ENCODE measurements at regions not wholly inside any gene's neighbourhood (a gene's known extent, or its start where the extent isn't known, plus 50 kb on each side); places are given as distances from the start of the nearest gene placed in this dataset.

DNA sequence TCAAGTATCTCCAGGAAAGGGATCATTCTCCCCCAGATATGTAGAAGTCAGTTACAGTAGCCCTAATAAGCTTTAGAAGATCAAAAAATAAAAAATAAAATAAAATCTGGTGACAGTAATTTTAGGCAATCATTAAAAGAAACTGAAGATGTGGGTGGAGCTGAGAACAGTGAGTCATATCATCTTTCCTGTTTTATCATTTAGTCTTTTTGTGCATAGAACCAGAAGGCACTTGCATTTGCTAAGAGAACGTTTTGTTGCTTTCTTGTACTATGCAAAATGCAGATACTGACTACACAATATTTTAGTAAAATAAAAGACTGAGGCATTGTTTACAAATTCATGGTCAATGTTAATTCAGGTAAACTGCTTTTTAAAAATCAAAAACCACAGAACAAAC is 497.4 kb upstream of the EPHA7 start:
- H3K36me3 ChIP-seq (ENCODE audit: control insufficient read depth in 2 of 2, insufficient read depth in 2 of 2, low read length in 2 of 2), result no peaks in the 10 kb centered on the region

DNA sequence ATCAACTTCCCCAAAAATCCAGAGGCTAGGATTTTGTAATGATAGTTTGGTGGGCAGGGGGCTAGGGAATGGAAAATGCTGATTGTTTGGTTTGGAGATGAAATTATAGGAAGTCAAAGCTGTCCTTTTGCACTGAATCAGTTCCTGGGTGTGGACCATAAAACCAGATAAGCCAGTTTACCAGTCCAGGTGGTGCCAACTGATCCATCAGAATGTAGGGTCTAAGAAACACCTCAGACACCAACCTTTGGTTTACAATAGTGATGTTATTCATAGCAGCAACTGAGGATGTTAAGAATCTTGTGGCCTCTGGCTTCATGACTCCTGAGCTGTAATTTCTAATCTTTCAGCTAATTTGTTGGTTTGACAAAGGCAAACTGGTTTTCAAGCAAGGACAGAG is 496.6 kb upstream of the EPHA7 start:
- H3K27me3 ChIP-seq (ENCODE audit: control insufficient read depth in 2 of 2, insufficient read depth in 2 of 2, low read length in 2 of 2), result no peaks in the 10 kb centered on the region
- H3K36me3 ChIP-seq (ENCODE audit: control insufficient read depth in 2 of 2, insufficient read depth in 2 of 2, low read length in 2 of 2), result no peaks in the 10 kb centered on the region
- H3K27ac ChIP-seq (ENCODE audit: low read depth in 2 of 2, low read length in 2 of 2), result no peak overlapping the region
- no peaks in the 10 kb centered on the region for H3K9me3 ChIP-seq (ENCODE audit: control insufficient read depth in 2 of 2, low read length in 2 of 2)
- H3K9ac ChIP-seq (ENCODE audit: low read depth in 1 of 2, low read length in 2 of 2), result no peak overlapping the region
- no peak overlapping the region for H3K4me3 ChIP-seq (ENCODE audit: low read length in 2 of 2)
- no peaks in the 10 kb centered on the region for H3K4me1 ChIP-seq (ENCODE audit: control insufficient read depth in 2 of 2, insufficient read depth in 2 of 2, low read length in 2 of 2)

More for the DNA sequence above, 497.4 kb upstream of the EPHA7 start:
- H3K4me3 ChIP-seq (ENCODE audit: low read length in 2 of 2), result no peak overlapping the region
- H3K27me3 ChIP-seq (ENCODE audit: control insufficient read depth in 2 of 2, insufficient read depth in 2 of 2, low read length in 2 of 2), result no peaks in the 10 kb centered on the region
- H3K27ac ChIP-seq (ENCODE audit: low read depth in 2 of 2, low read length in 2 of 2), result no peak overlapping the region
- H3K9me3 ChIP-seq (ENCODE audit: control insufficient read depth in 2 of 2, low read length in 2 of 2), result no peaks in the 10 kb centered on the region
- no peak overlapping the region for H3K9ac ChIP-seq (ENCODE audit: low read depth in 1 of 2, low read length in 2 of 2)
- H3K4me1 ChIP-seq (ENCODE audit: control insufficient read depth in 2 of 2, insufficient read depth in 2 of 2, low read length in 2 of 2), result no peaks in the 10 kb centered on the region

DNA sequence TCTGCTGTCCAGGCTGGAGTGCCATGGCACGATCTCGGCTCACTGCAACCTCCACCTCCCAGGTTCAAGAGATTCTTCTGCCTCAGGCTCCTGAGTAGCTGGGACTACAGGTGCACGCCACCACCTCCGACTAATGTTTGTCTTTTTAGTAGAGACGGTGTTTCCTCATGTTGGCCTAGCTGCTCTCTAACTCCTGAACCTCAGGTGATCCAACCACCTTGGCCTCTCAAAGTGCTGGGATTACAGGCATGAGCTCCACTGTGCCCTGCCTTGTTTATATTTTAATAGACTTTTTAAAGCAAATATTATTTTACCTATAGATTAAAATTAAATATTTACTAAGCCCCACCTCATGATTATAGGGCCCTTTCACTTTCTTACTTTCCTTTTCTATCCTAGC is 483.2 kb upstream of the EPHA7 start:
- no peak overlapping the region for H3K4me3 ChIP-seq (ENCODE audit: low read length in 2 of 2)
- no peak overlapping the region for H3K9ac ChIP-seq (ENCODE audit: low read depth in 1 of 2, low read length in 2 of 2)
- H3K9me3 ChIP-seq (ENCODE audit: control insufficient read depth in 2 of 2, low read length in 2 of 2), result no peaks in the 10 kb centered on the region
- H3K36me3 ChIP-seq (ENCODE audit: control insufficient read depth in 2 of 2, insufficient read depth in 2 of 2, low read length in 2 of 2), result no peaks in the 10 kb centered on the region
- H3K4me1 ChIP-seq (ENCODE audit: control insufficient read depth in 2 of 2, insufficient read depth in 2 of 2, low read length in 2 of 2), result no peaks in the 10 kb centered on the region
- H3K27me3 ChIP-seq (ENCODE audit: control insufficient read depth in 2 of 2, insufficient read depth in 2 of 2, low read length in 2 of 2), result no peaks in the 10 kb centered on the region
- H3K27ac ChIP-seq (ENCODE audit: low read depth in 2 of 2, low read length in 2 of 2), result no peak overlapping the region

DNA sequence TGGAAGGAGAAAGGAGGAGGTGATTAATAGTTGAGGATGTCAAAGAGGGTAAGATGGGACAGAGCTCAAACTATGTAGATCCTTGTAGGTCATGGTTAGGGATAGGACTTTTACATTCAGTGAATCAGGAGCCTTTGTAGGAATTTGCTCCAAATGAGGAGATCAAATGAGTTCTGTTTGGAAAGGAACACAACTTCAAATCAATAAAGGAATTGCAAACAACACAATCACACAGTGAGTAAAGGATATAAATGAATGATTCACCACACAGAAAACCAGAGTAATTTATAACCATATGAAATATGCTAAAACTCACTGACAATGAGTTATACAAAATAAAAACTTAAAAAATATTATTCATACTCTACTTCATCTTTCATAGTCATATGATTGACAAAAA is 480.8 kb upstream of the EPHA7 start:
- no peak overlapping the region for H3K27ac ChIP-seq (ENCODE audit: low read depth in 2 of 2, low read length in 2 of 2)
- no peaks in the 10 kb centered on the region for H3K9me3 ChIP-seq (ENCODE audit: control insufficient read depth in 2 of 2, low read length in 2 of 2)
- no peak overlapping the region for H3K9ac ChIP-seq (ENCODE audit: low read depth in 1 of 2, low read length in 2 of 2)
- no peaks in the 10 kb centered on the region for H3K36me3 ChIP-seq (ENCODE audit: control insufficient read depth in 2 of 2, insufficient read depth in 2 of 2, low read length in 2 of 2)
- H3K4me1 ChIP-seq (ENCODE audit: control insufficient read depth in 2 of 2, insufficient read depth in 2 of 2, low read length in 2 of 2), result no peaks in the 10 kb centered on the region
- H3K27me3 ChIP-seq (ENCODE audit: control insufficient read depth in 2 of 2, insufficient read depth in 2 of 2, low read length in 2 of 2), result no peaks in the 10 kb centered on the region
- H3K4me3 ChIP-seq (ENCODE audit: low read length in 2 of 2), result no peak overlapping the region

DNA sequence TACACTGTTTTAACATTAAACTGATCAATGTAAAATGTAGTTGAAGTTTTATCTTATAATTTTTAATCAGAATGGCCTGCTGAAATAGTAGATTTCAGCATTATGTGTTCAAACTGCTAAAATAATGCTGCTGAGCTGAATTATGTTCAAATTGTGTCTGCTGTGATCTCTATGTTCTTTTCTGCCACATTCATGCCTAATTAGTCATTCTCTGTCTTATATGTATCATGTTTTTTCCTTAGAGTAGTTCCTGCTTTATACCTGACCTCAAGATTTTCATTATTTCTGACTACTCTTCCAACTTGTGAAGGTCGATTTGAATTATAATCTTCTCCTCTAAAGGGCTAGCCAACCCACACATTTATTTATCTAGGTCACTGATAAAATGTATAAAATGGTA is 476.7 kb upstream of the EPHA7 start:
- H3K36me3 ChIP-seq (ENCODE audit: control insufficient read depth in 2 of 2, insufficient read depth in 2 of 2, low read length in 2 of 2), result no peaks in the 10 kb centered on the region
- H3K9ac ChIP-seq (ENCODE audit: low read depth in 1 of 2, low read length in 2 of 2), result no peak overlapping the region
- H3K4me1 ChIP-seq (ENCODE audit: control insufficient read depth in 2 of 2, insufficient read depth in 2 of 2, low read length in 2 of 2), result no peaks in the 10 kb centered on the region
- no peak overlapping the region for H3K4me3 ChIP-seq (ENCODE audit: low read length in 2 of 2)
- H3K27me3 ChIP-seq (ENCODE audit: control insufficient read depth in 2 of 2, insufficient read depth in 2 of 2, low read length in 2 of 2), result no peaks in the 10 kb centered on the region
- H3K27ac ChIP-seq (ENCODE audit: low read depth in 2 of 2, low read length in 2 of 2), result no peak overlapping the region
- H3K9me3 ChIP-seq (ENCODE audit: control insufficient read depth in 2 of 2, low read length in 2 of 2), result no peaks in the 10 kb centered on the region

DNA sequence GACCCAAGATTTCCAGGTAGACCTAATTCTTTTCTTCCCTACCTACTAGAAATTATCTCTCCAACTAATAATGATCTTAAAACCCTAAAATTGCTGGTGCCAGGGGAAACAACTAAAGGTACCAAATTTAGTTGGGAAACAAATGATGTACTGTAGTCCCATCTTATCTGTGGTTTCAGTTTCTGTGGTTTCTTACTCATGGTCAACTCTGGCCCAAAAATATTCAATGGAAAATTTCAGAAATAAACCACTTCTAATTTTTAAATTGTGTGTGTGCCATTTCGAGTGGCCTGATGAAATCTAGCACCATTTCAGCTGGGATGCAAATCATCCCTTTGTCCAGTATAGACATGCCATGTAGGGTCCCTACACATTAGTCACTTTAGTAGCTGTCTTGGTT is 475.2 kb upstream of the EPHA7 start:
- Histone ChIP-seq H3K27ac (ENCODE audit: low read depth in 2 of 2, low read length in 2 of 2) (no peak overlapping the region), H3K4me3 (ENCODE audit: low read length in 2 of 2) (no peak overlapping the region), H3K27me3 (ENCODE audit: control insufficient read depth in 2 of 2, insufficient read depth in 2 of 2, low read length in 2 of 2) (no peaks in the 10 kb centered on the region)

DNA sequence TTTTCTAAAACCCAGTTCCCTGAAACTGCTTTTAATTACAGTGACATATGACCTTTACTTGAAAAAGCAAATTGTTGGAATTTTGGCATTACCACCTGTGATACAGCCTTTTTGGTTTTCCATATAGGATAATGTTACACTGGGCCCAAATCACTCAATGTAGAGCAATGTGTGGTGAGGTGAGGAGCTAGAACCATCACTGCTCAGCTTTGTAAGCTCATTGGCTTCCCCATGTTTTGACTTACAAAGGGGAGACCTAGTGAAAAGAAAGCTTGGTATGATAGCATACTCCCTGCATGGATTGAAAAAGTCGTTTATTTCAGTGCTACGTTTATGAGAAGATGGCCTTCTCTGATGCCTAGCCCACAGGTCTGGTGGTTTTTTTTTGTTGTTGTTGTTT is 470.4 kb upstream of the EPHA7 start:
- no peak overlapping the region for H3K27ac ChIP-seq (ENCODE audit: low read depth in 2 of 2, low read length in 2 of 2)
- no peaks in the 10 kb centered on the region for H3K9me3 ChIP-seq (ENCODE audit: control insufficient read depth in 2 of 2, low read length in 2 of 2)
- no peaks in the 10 kb centered on the region for H3K27me3 ChIP-seq (ENCODE audit: control insufficient read depth in 2 of 2, insufficient read depth in 2 of 2, low read length in 2 of 2)
- no peaks in the 10 kb centered on the region for H3K36me3 ChIP-seq (ENCODE audit: control insufficient read depth in 2 of 2, insufficient read depth in 2 of 2, low read length in 2 of 2)
- H3K9ac ChIP-seq (ENCODE audit: low read depth in 1 of 2, low read length in 2 of 2), result no peak overlapping the region
- H3K4me1 ChIP-seq (ENCODE audit: control insufficient read depth in 2 of 2, insufficient read depth in 2 of 2, low read length in 2 of 2), result no peaks in the 10 kb centered on the region
- H3K4me3 ChIP-seq (ENCODE audit: low read length in 2 of 2), result no peak overlapping the region

More for the DNA sequence above, 475.2 kb upstream of the EPHA7 start:
- Histone ChIP-seq H3K4me1 (ENCODE audit: control insufficient read depth in 2 of 2, insufficient read depth in 2 of 2, low read length in 2 of 2) (no peaks in the 10 kb centered on the region), H3K9ac (ENCODE audit: low read depth in 1 of 2, low read length in 2 of 2) (no peak overlapping the region), H3K36me3 (ENCODE audit: control insufficient read depth in 2 of 2, insufficient read depth in 2 of 2, low read length in 2 of 2) (no peaks in the 10 kb centered on the region), H3K9me3 (ENCODE audit: control insufficient read depth in 2 of 2, low read length in 2 of 2) (no peaks in the 10 kb centered on the region)

DNA sequence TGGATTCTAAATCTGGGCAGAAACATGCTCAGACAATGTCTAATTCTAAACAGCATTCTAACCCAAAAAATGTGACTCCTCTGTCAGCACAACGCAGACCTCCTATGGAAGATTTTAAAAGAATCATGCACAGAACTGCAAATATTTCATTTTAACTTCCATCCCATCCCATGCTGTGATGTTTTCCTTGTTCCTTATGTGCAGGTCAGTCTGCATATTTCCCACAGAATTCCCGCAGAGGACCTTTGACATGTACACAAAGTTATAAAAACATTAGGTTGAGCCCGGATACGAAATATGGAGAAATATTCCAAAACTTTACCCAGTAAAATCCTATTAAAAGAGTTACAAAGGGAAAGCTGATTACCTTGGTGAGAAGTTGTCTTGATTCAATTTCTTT is 467.1 kb upstream of the EPHA7 start:
- Histone ChIP-seq H3K4me3 (ENCODE audit: low read length in 2 of 2) (no peak overlapping the region), H3K4me1 (ENCODE audit: control insufficient read depth in 2 of 2, insufficient read depth in 2 of 2, low read length in 2 of 2) (no peaks in the 10 kb centered on the region), H3K9me3 (ENCODE audit: control insufficient read depth in 2 of 2, low read length in 2 of 2) (no peaks in the 10 kb centered on the region), H3K9ac (ENCODE audit: low read depth in 1 of 2, low read length in 2 of 2) (no peak overlapping the region), H3K36me3 (ENCODE audit: control insufficient read depth in 2 of 2, insufficient read depth in 2 of 2, low read length in 2 of 2) (no peaks in the 10 kb centered on the region), H3K27me3 (ENCODE audit: control insufficient read depth in 2 of 2, insufficient read depth in 2 of 2, low read length in 2 of 2) (no peaks in the 10 kb centered on the region), H3K27ac (ENCODE audit: low read depth in 2 of 2, low read length in 2 of 2) (no peak overlapping the region)

DNA sequence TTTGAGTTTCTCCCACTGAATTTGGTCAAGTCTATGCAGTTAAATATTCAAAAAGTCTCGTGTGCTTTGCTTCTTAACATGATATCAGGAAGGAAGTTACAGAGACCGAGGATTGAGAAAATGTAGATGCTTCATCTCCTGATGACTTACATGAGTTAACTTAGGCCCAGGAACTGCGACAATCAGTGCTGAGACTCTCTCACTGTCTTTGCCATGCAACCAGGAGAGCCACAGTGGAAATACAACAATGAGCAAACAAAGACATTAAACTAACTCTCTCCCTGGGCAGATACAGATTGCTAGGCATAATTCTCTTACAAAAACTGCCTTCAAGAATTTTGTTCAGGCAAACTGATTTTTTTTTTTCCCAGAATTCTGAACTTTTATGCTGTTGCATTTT is 440.6 kb upstream of the EPHA7 start:
- H3K9me3 ChIP-seq (ENCODE audit: control insufficient read depth in 2 of 2, low read length in 2 of 2), result no peaks in the 10 kb centered on the region
- H3K4me3 ChIP-seq (ENCODE audit: low read length in 2 of 2), result no peak overlapping the region
- no peaks in the 10 kb centered on the region for H3K27me3 ChIP-seq (ENCODE audit: control insufficient read depth in 2 of 2, insufficient read depth in 2 of 2, low read length in 2 of 2)
- H3K36me3 ChIP-seq (ENCODE audit: control insufficient read depth in 2 of 2, insufficient read depth in 2 of 2, low read length in 2 of 2), result no peaks in the 10 kb centered on the region
- no peaks in the 10 kb centered on the region for H3K4me1 ChIP-seq (ENCODE audit: control insufficient read depth in 2 of 2, insufficient read depth in 2 of 2, low read length in 2 of 2)
- no peak overlapping the region for H3K27ac ChIP-seq (ENCODE audit: low read depth in 2 of 2, low read length in 2 of 2)
- no peak overlapping the region for H3K9ac ChIP-seq (ENCODE audit: low read depth in 1 of 2, low read length in 2 of 2)

DNA sequence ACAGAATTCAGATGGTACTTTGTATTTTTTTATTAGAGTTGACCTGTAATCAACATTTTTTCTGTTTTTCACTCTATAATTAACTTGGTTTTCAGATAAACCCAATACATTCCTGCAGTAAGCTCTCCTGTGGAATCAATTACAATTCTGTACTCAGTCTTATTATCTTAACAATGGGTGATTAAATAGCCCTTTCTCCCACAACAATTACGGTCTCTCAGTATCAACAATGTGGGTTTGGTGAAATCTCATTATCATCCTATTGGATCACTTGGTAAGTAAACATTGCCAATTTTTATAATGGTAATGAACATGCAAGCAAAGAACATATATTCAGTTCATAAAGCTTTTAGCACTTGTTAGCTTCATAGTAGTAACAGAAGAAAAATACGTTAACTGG is 438.9 kb upstream of the EPHA7 start:
- no peaks in the 10 kb centered on the region for H3K9me3 ChIP-seq (ENCODE audit: control insufficient read depth in 2 of 2, low read length in 2 of 2)
- no peak overlapping the region for H3K9ac ChIP-seq (ENCODE audit: low read depth in 1 of 2, low read length in 2 of 2)
- no peaks in the 10 kb centered on the region for H3K27me3 ChIP-seq (ENCODE audit: control insufficient read depth in 2 of 2, insufficient read depth in 2 of 2, low read length in 2 of 2)
- H3K27ac ChIP-seq (ENCODE audit: low read depth in 2 of 2, low read length in 2 of 2), result no peak overlapping the region
- H3K4me3 ChIP-seq (ENCODE audit: low read length in 2 of 2), result no peak overlapping the region
- H3K36me3 ChIP-seq (ENCODE audit: control insufficient read depth in 2 of 2, insufficient read depth in 2 of 2, low read length in 2 of 2), result no peaks in the 10 kb centered on the region
- H3K4me1 ChIP-seq (ENCODE audit: control insufficient read depth in 2 of 2, insufficient read depth in 2 of 2, low read length in 2 of 2), result no peaks in the 10 kb centered on the region

DNA sequence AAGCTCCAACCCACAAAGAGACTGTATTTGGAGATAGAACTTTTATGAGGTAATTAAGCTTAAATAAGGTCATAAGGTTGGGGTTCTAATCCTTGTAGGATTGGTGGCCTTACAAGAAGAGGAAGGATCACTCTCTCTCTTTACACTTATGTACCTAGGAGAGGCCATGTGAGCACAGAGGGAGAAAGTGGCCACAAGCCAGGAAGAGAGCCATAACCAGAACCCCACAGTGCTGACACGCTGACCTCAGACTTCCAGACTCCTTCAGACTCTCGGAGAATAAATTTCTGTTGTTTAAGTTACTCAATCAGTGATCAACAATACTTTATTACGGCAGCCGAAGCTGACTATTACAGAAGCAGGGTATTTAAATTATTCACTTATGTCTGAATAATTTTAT is 430.5 kb upstream of the EPHA7 start:
- no peaks in the 10 kb centered on the region for H3K27me3 ChIP-seq (ENCODE audit: control insufficient read depth in 2 of 2, insufficient read depth in 2 of 2, low read length in 2 of 2)
- H3K9me3 ChIP-seq (ENCODE audit: control insufficient read depth in 2 of 2, low read length in 2 of 2), result no peaks in the 10 kb centered on the region
- H3K36me3 ChIP-seq (ENCODE audit: control insufficient read depth in 2 of 2, insufficient read depth in 2 of 2, low read length in 2 of 2), result no peaks in the 10 kb centered on the region
- no peak overlapping the region for H3K27ac ChIP-seq (ENCODE audit: low read depth in 2 of 2, low read length in 2 of 2)
- H3K4me1 ChIP-seq (ENCODE audit: control insufficient read depth in 2 of 2, insufficient read depth in 2 of 2, low read length in 2 of 2), result no peaks in the 10 kb centered on the region
- no peak overlapping the region for H3K9ac ChIP-seq (ENCODE audit: low read depth in 1 of 2, low read length in 2 of 2)
- no peak overlapping the region for H3K4me3 ChIP-seq (ENCODE audit: low read length in 2 of 2)
